22Rv1 (cell line): ENCODE measurements at regions not wholly inside any gene's neighbourhood (a gene's known extent, or its start where the extent isn't known, plus 50 kb on each side); places are given as distances from the start of the nearest gene placed in this dataset.

Experiments
- H3K27ac ChIP-seq: fragments of 450-650 bp; 2 replicates; pipeline ENCODE4 v1.5.1; 2017
- CTCF ChIP-seq: fragments of 450-650 bp; IDR thresholded peaks from 2 replicates; pipeline ENCODE4 v1.5.1; 2017; ENCODE audit warnings: mild to moderate bottlenecking
- ZFX ChIP-seq: fragments of 450-650 bp; IDR thresholded peaks from 2 replicates; pipeline ENCODE4 v1.6.1; 2017; ENCODE audit warnings: antibody characterized with exemption, borderline replicate concordance

GRCh38 chr9:18405240-18405639, 68.7 kb upstream of the ADAMTSL1 start:
- TF ChIP-seq ZFX = no peak
- TF ChIP-seq CTCF = no peak
- no peak overlapping the region for H3K27ac ChIP-seq

- no peak for TF ChIP-seq ZFX
- TF ChIP-seq CTCF = no peak
- no peak overlapping the region for H3K27ac ChIP-seq
Measured at GRCh38 chr9:18410983-18411382, 63.0 kb upstream of the ADAMTSL1 start.

GRCh38 chr9:18421391-18421790, 52.6 kb upstream of the ADAMTSL1 start:
- H3K27ac ChIP-seq = no peak overlapping the region

GRCh38 chr9:18422296-18423036, 51.5 kb upstream of the ADAMTSL1 start:
- no peak overlapping the region for H3K27ac ChIP-seq
- TF ChIP-seq ZFX (no peak), CTCF (no peak)

More at GRCh38 chr9:18421391-18421790, 52.6 kb upstream of the ADAMTSL1 start:
- TF ChIP-seq CTCF = no peak

- H3K27ac ChIP-seq = no peak overlapping the region
- TF ChIP-seq CTCF (no peak), ZFX (no peak)
Measured at GRCh38 chr9:18423791-18424531, 50.0 kb upstream of the ADAMTSL1 start.
